NCI-H2107 treated with DMSO at 0.1 percent for 48 hours (cell line): ENCODE measurements at regions not wholly inside any gene's neighbourhood (a gene's known extent, or its start where the extent isn't known, plus 50 kb on each side); places are given as distances from the start of the nearest gene placed in this dataset.
A peak's percentile ranks its signal among the peaks of the same experiment; 100 is the strongest.

ENCODE experiments used
- DNase-seq: peaks from one replicate; lab custom pipeline; 2025; ENCODE audit not compliant: unreplicated experiment; lab: John Stamatoyannopoulos, UW

GRCh38 chr4:65845199-65845773, 175.0 kb upstream of the EPHA5 start:
- no peak for DNase-seq

- no peak for DNase-seq
These were observed 169.1 kb upstream of the EPHA5 start for GRCh38 chr4:65839164-65839931.

- DNase-seq = no peak
These were observed 164.4 kb upstream of the EPHA5 start for GRCh38 chr4:65834707-65835106.

GRCh38 chr4:65831828-65832227, 161.5 kb upstream of the EPHA5 start:
- DNase-seq = no peak

GRCh38 chr4:65825116-65825753, 154.9 kb upstream of the EPHA5 start:
- DNase-seq = no peak

- no peak for DNase-seq
These were observed 148.9 kb upstream of the EPHA5 start for GRCh38 chr4:65819192-65819591.

- DNase-seq = no peak
These were observed 135.6 kb upstream of the EPHA5 start for GRCh38 chr4:65805936-65806335.

GRCh38 chr4:65799513-65799912, 129.2 kb upstream of the EPHA5 start:
- no peak for DNase-seq

GRCh38 chr4:65798498-65799127, 128.3 kb upstream of the EPHA5 start:
- no peak for DNase-seq

GRCh38 chr4:65791812-65792308, 121.6 kb upstream of the EPHA5 start:
- peak; percentile 50 for DNase-seq

GRCh38 chr4:65791111-65791811, 121.0 kb upstream of the EPHA5 start:
- no peak for DNase-seq

- no peak for DNase-seq
These were observed 119.5 kb upstream of the EPHA5 start for GRCh38 chr4:65789805-65790204.

- DNase-seq = no peak
These were observed 119.1 kb upstream of the EPHA5 start for GRCh38 chr4:65789341-65789740.

GRCh38 chr4:65777270-65777669, 107.0 kb upstream of the EPHA5 start:
- no peak for DNase-seq

GRCh38 chr4:65773636-65774035, 103.3 kb upstream of the EPHA5 start:
- DNase-seq = no peak

GRCh38 chr4:65747386-65747785, 77.1 kb upstream of the EPHA5 start:
- DNase-seq = no peak

GRCh38 chr4:65738134-65738533, 67.8 kb upstream of the EPHA5 start:
- DNase-seq = no peak

GRCh38 chr4:65737672-65738071, 67.4 kb upstream of the EPHA5 start:
- no peak for DNase-seq

- DNase-seq = no peak
These were observed 54.7 kb upstream of the EPHA5 start for GRCh38 chr4:65724973-65725372.
